ENCODE measurements at regions not wholly inside any gene's neighbourhood (a gene's known extent, or its start where the extent isn't known, plus 50 kb on each side); places are given as distances from the start of the nearest gene placed in this dataset.

GRCh38 chr14:101104485-101104884 is 201.0 kb upstream of the RTL1 start:
- TF ChIP-seq, protein P1, sequence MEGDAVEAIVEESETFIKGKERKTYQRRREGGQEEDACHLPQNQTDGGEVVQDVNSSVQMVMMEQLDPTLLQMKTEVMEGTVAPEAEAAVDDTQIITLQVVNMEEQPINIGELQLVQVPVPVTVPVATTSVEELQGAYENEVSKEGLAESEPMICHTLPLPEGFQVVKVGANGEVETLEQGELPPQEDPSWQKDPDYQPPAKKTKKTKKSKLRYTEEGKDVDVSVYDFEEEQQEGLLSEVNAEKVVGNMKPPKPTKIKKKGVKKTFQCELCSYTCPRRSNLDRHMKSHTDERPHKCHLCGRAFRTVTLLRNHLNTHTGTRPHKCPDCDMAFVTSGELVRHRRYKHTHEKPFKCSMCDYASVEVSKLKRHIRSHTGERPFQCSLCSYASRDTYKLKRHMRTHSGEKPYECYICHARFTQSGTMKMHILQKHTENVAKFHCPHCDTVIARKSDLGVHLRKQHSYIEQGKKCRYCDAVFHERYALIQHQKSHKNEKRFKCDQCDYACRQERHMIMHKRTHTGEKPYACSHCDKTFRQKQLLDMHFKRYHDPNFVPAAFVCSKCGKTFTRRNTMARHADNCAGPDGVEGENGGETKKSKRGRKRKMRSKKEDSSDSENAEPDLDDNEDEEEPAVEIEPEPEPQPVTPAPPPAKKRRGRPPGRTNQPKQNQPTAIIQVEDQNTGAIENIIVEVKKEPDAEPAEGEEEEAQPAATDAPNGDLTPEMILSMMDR (conservative IDR thresholded peaks at IDR 0.05; ENCODE audit: low read depth in 2 of 2): no peak
- TF ChIP-seq ETS1 (IDR thresholded peaks at IDR 0.05) (no peak), POLR2AphosphoS5 (IDR thresholded peaks at IDR 0.05; ENCODE audit: low read depth) (no peak), REST (IDR thresholded peaks at IDR 0.05; ENCODE audit: unreplicated experiment) (no peak), EZH2phosphoT487 (IDR thresholded peaks at IDR 0.05; ENCODE audit: unreplicated experiment) (no peak), EZH2 (IDR thresholded peaks at IDR 0.05; ENCODE audit: low read depth, unreplicated experiment) (no peak), CREB1 (CRISPR knock-in tag; IDR thresholded peaks at IDR 0.05; ENCODE audit: low read depth) (no peak), NANOG (IDR thresholded peaks at IDR 0.05; ENCODE audit: borderline replicate concordance) (no peak), JUNB (IDR thresholded peaks at IDR 0.05; ENCODE audit: unreplicated experiment) (no peak)
